H9 (cell line): ENCODE measurements at regions not wholly inside any gene's neighbourhood (a gene's known extent, or its start where the extent isn't known, plus 50 kb on each side); places are given as distances from the start of the nearest gene placed in this dataset.

Experiments used
- DNase-seq: peaks from one replicate; pipeline ENCODE4 v3.0.0-alpha.2; 2017
- H2AFZ ChIP-seq: one replicate; pipeline ENCODE4 v1.6.1; 2013; ENCODE audit warnings: mild to moderate bottlenecking, low read length, control low read depth, moderate library complexity
- H2AK5ac ChIP-seq: 2 replicates; pipeline ENCODE4 v1.6.1; 2013; ENCODE audit warnings: low read length, control low read depth, mixed read lengths; ENCODE audit not compliant: insufficient read length
- H2BK120ac ChIP-seq: one replicate; pipeline ENCODE4 v1.6.1; 2013; ENCODE audit warnings: low read depth, mild to moderate bottlenecking, low read length, control low read depth, inconsistent platforms; ENCODE audit not compliant: poor library complexity, severe bottlenecking
- H2BK12ac ChIP-seq: 2 replicates; pipeline ENCODE4 v1.6.1; 2013; ENCODE audit warnings: low read length, control low read depth, mixed read lengths, low read depth; ENCODE audit not compliant: insufficient read length
- H2BK15ac ChIP-seq: 2 replicates; pipeline ENCODE4 v1.6.1; 2013; ENCODE audit warnings: low read depth, low read length, control low read depth
- H2BK20ac ChIP-seq: one replicate; pipeline ENCODE4 v1.6.1; 2013; ENCODE audit warnings: low read depth, mild to moderate bottlenecking, low read length, control low read depth, inconsistent platforms; ENCODE audit not compliant: poor library complexity, severe bottlenecking
- H2BK5ac ChIP-seq: 2 replicates; pipeline ENCODE4 v1.6.1; 2013; ENCODE audit warnings: low read length, control low read depth, mixed read lengths; ENCODE audit not compliant: insufficient read length
- H3K14ac ChIP-seq: 2 replicates; pipeline ENCODE4 v1.6.1; 2013; ENCODE audit warnings: low read length, control low read depth; ENCODE audit not compliant: insufficient read depth
- H3K18ac ChIP-seq: 2 replicates; pipeline ENCODE4 v1.6.1; 2013; ENCODE audit warnings: low read depth, mild to moderate bottlenecking, mixed read lengths, low read length, control low read depth; ENCODE audit not compliant: insufficient read length
- H3K23ac ChIP-seq: 2 replicates; pipeline ENCODE4 v1.6.1; 2013; ENCODE audit warnings: low read length, control low read depth, mixed read lengths, low read depth; ENCODE audit not compliant: insufficient read length
- H3K23me2 ChIP-seq: 2 replicates; pipeline ENCODE4 v1.6.1; 2013; ENCODE audit warnings: low read depth, mild to moderate bottlenecking, mixed read lengths, low read length, control low read depth; ENCODE audit not compliant: insufficient read length, poor library complexity, severe bottlenecking
- H3K27ac ChIP-seq: 2 replicates; pipeline ENCODE4 v1.5.1; 2013; ENCODE audit warnings: low read length, control low read depth, mixed read lengths, low read depth; ENCODE audit not compliant: insufficient read length
- H3K27me3 ChIP-seq: 2 replicates; pipeline ENCODE4 v1.6.1; 2013; ENCODE audit warnings: low read length, control low read depth, inconsistent platforms; ENCODE audit not compliant: insufficient read depth
- H3K4ac ChIP-seq: 2 replicates; pipeline ENCODE4 v1.6.1; 2013; ENCODE audit warnings: low read depth, mild to moderate bottlenecking, control low read depth, inconsistent platforms, low read length, moderate library complexity
- H3K4me1 ChIP-seq: 2 replicates; pipeline ENCODE4 v1.6.1; 2013; ENCODE audit warnings: low read length, control low read depth, inconsistent platforms; ENCODE audit not compliant: insufficient read depth
- H3K4me2 ChIP-seq: 2 replicates; pipeline ENCODE4 v1.6.1; 2013; ENCODE audit warnings: low read length, control low read depth, mixed read lengths; ENCODE audit not compliant: insufficient read length, insufficient read depth
- H3K56ac ChIP-seq: 2 replicates; pipeline ENCODE4 v1.6.1; 2013; ENCODE audit warnings: low read depth, mild to moderate bottlenecking, mixed read lengths, low read length, control low read depth; ENCODE audit not compliant: insufficient read length
- H3K79me1 ChIP-seq: 2 replicates; pipeline ENCODE4 v1.6.1; 2013; ENCODE audit warnings: low read depth, mild to moderate bottlenecking, moderate library complexity, low read length, control low read depth, inconsistent platforms; ENCODE audit not compliant: insufficient read depth, poor library complexity, severe bottlenecking
- H3K79me2 ChIP-seq: 2 replicates; pipeline ENCODE4 v1.6.1; 2013; ENCODE audit warnings: low read length, control low read depth, inconsistent platforms; ENCODE audit not compliant: insufficient read depth
- H3K9ac ChIP-seq: 2 replicates; pipeline ENCODE4 v1.6.1; 2013; ENCODE audit warnings: low read length, control low read depth, mixed read lengths; ENCODE audit not compliant: insufficient read length; ENCODE audit errors: extremely low read depth
- H3K9me3 ChIP-seq: one replicate; pipeline ENCODE4 v1.6.1; 2013; ENCODE audit warnings: low read depth, low read length, inconsistent platforms; ENCODE audit not compliant: control insufficient read depth
- H3T11ph ChIP-seq: one replicate; pipeline ENCODE4 v1.6.1; 2013; ENCODE audit warnings: mild to moderate bottlenecking, low read length, control low read depth, inconsistent platforms
- H4K20me1 ChIP-seq: one replicate; pipeline ENCODE4 v1.6.1; 2013; ENCODE audit not compliant: control insufficient read depth, insufficient read length, insufficient read depth
- H4K5ac ChIP-seq: 2 replicates; pipeline ENCODE4 v1.6.1; 2013; ENCODE audit warnings: low read depth, mild to moderate bottlenecking, mixed read lengths, low read length, control low read depth; ENCODE audit not compliant: insufficient read length
- H4K8ac ChIP-seq: replicated peaks from 2 replicates; pipeline ENCODE4 v1.6.1; 2013; ENCODE audit warnings: low read length, control low read depth, mixed read lengths, low read depth; ENCODE audit not compliant: insufficient read length
- H4K91ac ChIP-seq: 2 replicates; pipeline ENCODE4 v1.6.1; 2013; ENCODE audit warnings: low read depth, mild to moderate bottlenecking, moderate library complexity, mixed read lengths, low read length, control low read depth; ENCODE audit not compliant: insufficient read length
- H3K27ac Mint-ChIP-seq, 3 experiments: 2 replicates in 2 of 3; 3 replicates in 1 of 3; pipeline ENCODE4 v1.8.0; 2020 to 2021; ENCODE audit warnings: mixed read lengths in 3 of 3, mild to moderate bottlenecking in 1 of 3, moderate library complexity in 1 of 3
- H3K27me3 Mint-ChIP-seq: 2 replicates; pipeline ENCODE4 v1.8.0; 2021; ENCODE audit warnings: low read depth, mild to moderate bottlenecking, moderate library complexity, mixed read lengths
- H3K36me3 Mint-ChIP-seq, 3 experiments: 2 replicates in 2 of 3; 3 replicates in 1 of 3; pipeline ENCODE4 v1.8.0; 2020 to 2021; ENCODE audit warnings: low read depth in 3 of 3, mixed read lengths in 3 of 3; ENCODE audit not compliant: insufficient read depth in 1 of 3
- H3K4me1 Mint-ChIP-seq, 2 experiments: 2 replicates each; pipeline ENCODE4 v1.8.0; 2020; ENCODE audit warnings: mixed read lengths in 2 of 2
- H3K4me3 Mint-ChIP-seq, 2 experiments: 2 replicates in 1 of 2; 3 replicates in 1 of 2; pipeline ENCODE4 v1.8.0; 2020 to 2021; ENCODE audit warnings: mild to moderate bottlenecking in 2 of 2, mixed read lengths in 2 of 2, moderate library complexity in 1 of 2
- H3K9me3 Mint-ChIP-seq, 2 experiments: 2 replicates in 1 of 2; 3 replicates in 1 of 2; pipeline ENCODE4 v1.8.0; 2020; ENCODE audit warnings: mild to moderate bottlenecking in 2 of 2, mixed read lengths in 2 of 2, moderate library complexity in 1 of 2
- CTCF ChIP-seq: fragments of 200-600 bp; sonication (generic); conservative IDR thresholded peaks from 3 replicates; pipeline ENCODE4 v1.8.0; 2021; ENCODE audit warnings: antibody characterized with exemption, mild to moderate bottlenecking
- WGBS: extraction: QIAGEN DNeasy Blood & Tissue Kit; methylation state at CpG from one replicate; pipeline ENCODE4 v1.1.7; 2013; ENCODE audit warnings: missing lambda C conversion rate, low lambda C conversion rate, mixed read lengths; ENCODE audit not compliant: insufficient read length; ENCODE audit errors: extremely low coverage; 5-methylcytosine and 5-hydroxymethylcytosine counted together

DNA sequence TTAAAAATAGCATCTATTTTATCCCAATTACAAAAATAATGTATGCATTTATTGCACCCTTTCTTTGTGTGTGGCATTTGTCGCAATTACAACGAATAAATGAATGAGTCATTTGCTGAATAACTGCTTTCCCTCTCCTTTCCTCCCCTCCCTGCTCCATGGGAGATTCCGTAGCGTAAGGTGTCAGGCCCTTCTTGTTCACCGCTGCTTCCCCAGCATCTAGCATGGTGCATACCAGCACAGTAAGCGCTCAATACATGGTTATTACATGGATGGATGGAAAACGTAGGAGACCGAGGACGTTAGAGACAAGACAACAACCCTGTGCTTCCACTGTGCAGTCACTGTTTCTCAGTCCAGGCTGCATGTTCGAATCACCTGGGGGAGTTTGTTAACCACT, 336.0 kb upstream of the EEF2KMT start:
- no peak for DNase-seq
- Histone ChIP-seq H2BK15ac (no peak overlapping the region), H3K9ac (no peak overlapping the region), H2AK5ac (no peak overlapping the region), H4K91ac (no peak overlapping the region), H3K18ac (no peak overlapping the region), H2BK120ac (no peak overlapping the region), H3K27me3 (no peaks in the 10 kb centered on the region), H3K23ac (no peak overlapping the region), H3K23me2 (no peaks in the 10 kb centered on the region), H2BK5ac (no peak overlapping the region), H3K4me1 (peaks cover 4% of the 10 kb centered on the region; the same call in 1 of the 2 replicates), H3K9me3 (no peaks in the 10 kb centered on the region), H2AFZ (no peak overlapping the region), H3K4me2 (no peak overlapping the region), H3K4ac (no peak overlapping the region), H4K5ac (no peak overlapping the region), H3K79me1 (no peaks in the 10 kb centered on the region), H2BK12ac (no peak overlapping the region), H4K20me1 (no peaks in the 10 kb centered on the region), H2BK20ac (no peak overlapping the region), H3K14ac (no peak overlapping the region), H3K27ac (no peak overlapping the region), H3T11ph (no peak overlapping the region), H3K56ac (no peak overlapping the region), H3K79me2 (no peaks in the 10 kb centered on the region), H4K8ac (no peak overlapping the region)
- Mint-ChIP-seq H3K36me3 (peaks cover 0 to under 1% (median 0%) of the 10 kb centered on the region in 3 experiments; a peak in 1 of 7 replicates), H3K9me3 (no peaks in the 10 kb centered on the region), H3K4me3 (no peak overlapping the region), H3K27me3 (no peaks in the 10 kb centered on the region), H3K4me1 (peaks cover 43 to 50% of the 10 kb centered on the region in 2 experiments), H3K27ac (peak overlapping the region in 1 of 3 experiments; percentile 83; a peak in 1 of 7 replicates)
- no CpG with 5 or more reads among the region's 10 CpGs for WGBS
- TF ChIP-seq CTCF, result no peak
